ENCODE measurements at regions not wholly inside any gene's neighbourhood (a gene's known extent, or its start where the extent isn't known, plus 50 kb on each side); places are given as distances from the start of the nearest gene placed in this dataset.

DNA sequence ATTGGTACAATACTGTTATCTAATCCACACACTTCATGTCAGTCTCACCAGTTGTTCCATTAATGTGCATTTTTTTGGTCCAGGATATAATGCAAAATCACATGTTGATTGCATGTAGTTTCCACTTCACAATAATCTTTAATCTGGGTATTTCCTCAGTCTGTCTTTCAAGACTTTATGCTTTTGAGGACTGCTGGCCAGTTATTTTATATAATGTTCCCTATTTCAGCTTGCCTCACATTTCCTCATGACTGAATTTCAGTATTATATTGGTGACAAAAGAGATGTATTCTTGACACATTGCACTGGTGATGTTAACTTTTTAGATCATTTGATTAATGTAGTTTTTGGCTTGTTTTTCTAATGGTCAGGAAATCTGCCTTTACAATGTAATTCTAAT lies 368.3 kb downstream of the IRS2 start:
- Histone ChIP-seq H3K4me1 (ENCODE audit: control insufficient read depth, extremely low read depth, insufficient read depth, low read length) (no peaks in the 10 kb centered on the region), H3K36me3 (ENCODE audit: control insufficient read depth in 2 of 2, extremely low read depth in 1 of 2, insufficient read depth in 2 of 2, low read length in 2 of 2) (no peaks in the 10 kb centered on the region), H3K79me2 (ENCODE audit: control insufficient read depth, insufficient read depth, low read length) (no peaks in the 10 kb centered on the region), H2AFZ (ENCODE audit: control insufficient read depth, low read length) (no peak overlapping the region), H3K9me3 (ENCODE audit: control insufficient read depth, low read depth, low read length) (no peaks in the 10 kb centered on the region), H3K4me2 (ENCODE audit: control insufficient read depth, extremely low read depth, insufficient read depth, low read depth, low read length) (no peak overlapping the region), H3K4me3 (ENCODE audit: control insufficient read depth in 2 of 3, extremely low read depth in 1 of 3, insufficient read depth in 2 of 3, low read depth in 1 of 3, low read length in 3 of 3) (no peak overlapping the region), H3K27ac (ENCODE audit: control insufficient read depth, insufficient read depth, low read length) (no peak overlapping the region), H4K20me1 (ENCODE audit: control insufficient read depth, extremely low read depth, insufficient read depth, low read length) (no peaks in the 10 kb centered on the region), H3K9ac (ENCODE audit: control insufficient read depth, extremely low read depth, insufficient read depth, low read length) (no peak overlapping the region), H3K9me1 (ENCODE audit: control insufficient read depth, extremely low read depth, insufficient read depth, low read length) (no peaks in the 10 kb centered on the region), H3K27me3 (ENCODE audit: control insufficient read depth, extremely low read depth, insufficient read depth, low read length) (no peaks in the 10 kb centered on the region)
- TF ChIP-seq EZH2 (IDR thresholded peaks at IDR 0.05; ENCODE audit: low read length): no peak
- no peak for TF ChIP-seq CTCF (optimal IDR thresholded peaks at IDR 0.05 in 1 of 3, IDR thresholded peaks at IDR 0.05 in 1 of 3, conservative IDR thresholded peaks at IDR 0.05 in 1 of 3; ENCODE audit: extremely low read depth in 1 of 3, insufficient read depth in 2 of 3, low read length in 3 of 3)
- dilution Hi-C loops (cut with MboI; ENCODE audit: extremely low pct_ligation_motif_present, low sequenced_read_pairs): no loop called here
- DNase-seq (ENCODE audit: low read depth, low spot score) (no peak), FAIRE-seq (no peak)

- no peak overlapping the region for H3K4me2 ChIP-seq (ENCODE audit: control insufficient read depth, extremely low read depth, insufficient read depth, low read depth, low read length)
- H4K20me1 ChIP-seq (ENCODE audit: control insufficient read depth, extremely low read depth, insufficient read depth, low read length): no peaks in the 10 kb centered on the region
- no peak overlapping the region for H2AFZ ChIP-seq (ENCODE audit: control insufficient read depth, low read length)
- no peak overlapping the region for H3K27ac ChIP-seq (ENCODE audit: control insufficient read depth, insufficient read depth, low read length)
- TF ChIP-seq EZH2 (IDR thresholded peaks at IDR 0.05; ENCODE audit: low read length): no peak
- no peak for TF ChIP-seq CTCF (optimal IDR thresholded peaks at IDR 0.05 in 1 of 3, IDR thresholded peaks at IDR 0.05 in 1 of 3, conservative IDR thresholded peaks at IDR 0.05 in 1 of 3; ENCODE audit: extremely low read depth in 1 of 3, insufficient read depth in 2 of 3, low read length in 3 of 3)
- H3K27me3 ChIP-seq (ENCODE audit: control insufficient read depth, extremely low read depth, insufficient read depth, low read length): no peaks in the 10 kb centered on the region
- H3K9me1 ChIP-seq (ENCODE audit: control insufficient read depth, extremely low read depth, insufficient read depth, low read length): no peaks in the 10 kb centered on the region
- no peaks in the 10 kb centered on the region for H3K79me2 ChIP-seq (ENCODE audit: control insufficient read depth, insufficient read depth, low read length)
- no peak for DNase-seq (ENCODE audit: low read depth, low spot score)
- FAIRE-seq: no peak
- dilution Hi-C loops (cut with MboI; ENCODE audit: extremely low pct_ligation_motif_present, low sequenced_read_pairs): no loop called here
- H3K4me3 ChIP-seq (ENCODE audit: control insufficient read depth in 2 of 3, extremely low read depth in 1 of 3, insufficient read depth in 2 of 3, low read depth in 1 of 3, low read length in 3 of 3): no peak overlapping the region
- no peaks in the 10 kb centered on the region for H3K4me1 ChIP-seq (ENCODE audit: control insufficient read depth, extremely low read depth, insufficient read depth, low read length)
- H3K9ac ChIP-seq (ENCODE audit: control insufficient read depth, extremely low read depth, insufficient read depth, low read length): no peak overlapping the region
- no peaks in the 10 kb centered on the region for H3K36me3 ChIP-seq (ENCODE audit: control insufficient read depth in 2 of 2, extremely low read depth in 1 of 2, insufficient read depth in 2 of 2, low read length in 2 of 2)
- H3K9me3 ChIP-seq (ENCODE audit: control insufficient read depth, low read depth, low read length): no peaks in the 10 kb centered on the region
Observed at GRCh38 chr13:109416001-109416400, 370.4 kb downstream of the IRS2 start.
